Loucy (cell line): ENCODE measurements at regions not wholly inside any gene's neighbourhood (a gene's known extent, or its start where the extent isn't known, plus 50 kb on each side); places are given as distances from the start of the nearest gene placed in this dataset.

Experiments used
- H2AFZ ChIP-seq: fragments of 200-600 bp; sonication (generic); 2 replicates; pipeline ENCODE4 v1.6.0; 2016; ENCODE audit warnings: antibody characterized with exemption, mild to moderate bottlenecking, low read length, moderate library complexity
- H3F3A ChIP-seq: fragments of 200-600 bp; 2 replicates; pipeline ENCODE4 v1.6.0; 2016; ENCODE audit warnings: antibody characterized with exemption, low read depth, mild to moderate bottlenecking
- H3K27me3 ChIP-seq: fragments of 200-600 bp; sonication (generic); 2 replicates; pipeline ENCODE4 v1.6.1; 2014; ENCODE audit warnings: low read length, mild to moderate bottlenecking; ENCODE audit not compliant: insufficient read depth, poor library complexity, severe bottlenecking
- H3K36me3 ChIP-seq: fragments of 200-600 bp; sonication (generic); 2 replicates; pipeline ENCODE4 v1.6.1; 2016; ENCODE audit warnings: low read length; ENCODE audit not compliant: insufficient read depth
- H3K4me1 ChIP-seq: fragments of 200-600 bp; sonication (generic); 2 replicates; pipeline ENCODE4 v1.5.1; 2014; ENCODE audit warnings: low read length, mild to moderate bottlenecking; ENCODE audit not compliant: insufficient read depth, poor library complexity, severe bottlenecking
- H3K4me2 ChIP-seq: fragments of 200-600 bp; sonication (generic); 2 replicates; pipeline ENCODE4 v1.6.0; 2014; ENCODE audit warnings: antibody characterized with exemption, low read length, low read depth, mild to moderate bottlenecking; ENCODE audit not compliant: poor library complexity, severe bottlenecking
- H3K4me3 ChIP-seq: fragments of 200-600 bp; sonication (generic); 2 replicates; pipeline ENCODE4 v1.5.1; 2014; ENCODE audit warnings: low read length, mild to moderate bottlenecking, mixed read lengths; ENCODE audit not compliant: poor library complexity, severe bottlenecking
- H3K79me2 ChIP-seq: fragments of 200-600 bp; sonication (generic); 2 replicates; pipeline ENCODE4 v1.6.1; 2014; ENCODE audit warnings: low read length; ENCODE audit not compliant: insufficient read depth
- H3K9ac ChIP-seq: fragments of 200-600 bp; sonication (generic); 2 replicates; pipeline ENCODE4 v1.6.0; 2014; ENCODE audit warnings: mild to moderate bottlenecking, low read depth, low read length, moderate library complexity; ENCODE audit not compliant: poor library complexity, severe bottlenecking
- H3K9me2 ChIP-seq: fragments of 200-600 bp; sonication (generic); replicated peaks from 2 replicates; pipeline ENCODE4 v1.6.1; 2016; ENCODE audit warnings: low read depth, low read length, mixed read lengths
- H3K9me3 ChIP-seq: fragments of 200-600 bp; sonication (generic); 2 replicates; pipeline ENCODE4 v1.6.1; 2014; ENCODE audit warnings: mild to moderate bottlenecking, antibody characterized with exemption, low read length, low read depth; ENCODE audit not compliant: insufficient read depth
- H4K20me1 ChIP-seq: fragments of 200-600 bp; sonication (generic); 2 replicates; pipeline ENCODE4 v1.6.0; 2014; ENCODE audit warnings: antibody characterized with exemption, low read length, mild to moderate bottlenecking; ENCODE audit not compliant: insufficient read depth, poor library complexity, severe bottlenecking
- CTCF ChIP-seq: fragments of 200-600 bp; sonication (generic); conservative IDR thresholded peaks from 2 replicates; pipeline ENCODE4 v1.5.1; 2014; ENCODE audit warnings: mild to moderate bottlenecking, antibody characterized with exemption, low read length
- EZH2phosphoT487 ChIP-seq: fragments of 200-600 bp; IDR thresholded peaks from 2 replicates; pipeline ENCODE4 v1.6.1; 2018; ENCODE audit warnings: antibody characterized with exemption, mild to moderate bottlenecking, moderate library complexity, borderline replicate concordance

DNA sequence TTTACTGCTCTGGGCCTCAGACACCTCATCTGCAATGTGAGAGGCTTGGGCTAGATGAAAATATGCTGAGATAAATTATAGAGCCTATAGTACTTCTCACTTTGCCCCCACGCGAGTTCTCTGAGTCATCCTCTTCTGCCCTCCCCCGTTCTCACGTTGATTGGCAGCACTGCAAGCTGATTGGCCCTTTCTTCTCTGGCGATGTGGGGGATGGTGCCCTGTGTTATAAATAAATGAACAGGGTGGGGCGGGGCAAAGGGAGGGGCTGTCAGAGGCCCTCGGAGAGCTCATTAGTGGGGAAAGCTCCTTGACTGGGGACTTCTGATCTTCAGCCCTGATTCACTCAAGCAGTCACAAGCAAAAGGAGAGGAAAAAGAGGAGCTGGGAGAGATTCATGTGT is 64.3 kb upstream of the ZC3H12A start:
- no peaks in the 10 kb centered on the region for H4K20me1 ChIP-seq
- H3K79me2 ChIP-seq, result no peaks in the 10 kb centered on the region
- H3K4me2 ChIP-seq, result no peak overlapping the region

DNA sequence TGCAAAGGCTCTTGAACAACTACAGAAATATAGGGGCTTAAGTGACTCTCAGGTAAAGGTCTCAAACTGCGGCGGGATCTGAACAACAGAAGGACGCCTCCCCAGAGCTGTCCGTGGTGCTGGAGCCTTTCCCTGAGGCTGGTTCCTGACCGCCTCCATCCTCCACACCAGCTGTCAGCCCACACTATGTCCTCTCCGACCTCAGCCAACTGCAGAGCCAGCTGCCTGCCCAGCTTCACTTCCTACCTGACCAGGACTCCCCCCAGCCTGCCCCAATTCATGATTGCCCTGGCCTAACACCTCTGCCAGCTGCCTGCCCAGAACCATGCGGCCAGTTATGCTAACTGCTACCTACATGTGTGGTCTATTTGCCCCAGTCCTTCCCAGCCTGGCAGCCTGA is 63.6 kb upstream of the ZC3H12A start:
- H3K4me1 ChIP-seq, result no peaks in the 10 kb centered on the region
- no peak overlapping the region for H3K4me3 ChIP-seq
- TF ChIP-seq EZH2phosphoT487 (no peak), CTCF (no peak)
- H4K20me1 ChIP-seq, result no peaks in the 10 kb centered on the region
- no peak overlapping the region for H2AFZ ChIP-seq
- H3K4me2 ChIP-seq, result no peak overlapping the region
- no peaks in the 10 kb centered on the region for H3K36me3 ChIP-seq
- H3K79me2 ChIP-seq, result no peaks in the 10 kb centered on the region
- H3K27me3 ChIP-seq, result no peaks in the 10 kb centered on the region
- H3K9ac ChIP-seq, result no peak overlapping the region
- no peaks in the 10 kb centered on the region for H3K9me3 ChIP-seq
- no peaks in the 10 kb centered on the region for H3F3A ChIP-seq
- no peaks in the 10 kb centered on the region for H3K9me2 ChIP-seq

More for the DNA sequence above, 64.3 kb upstream of the ZC3H12A start:
- Histone ChIP-seq H3K36me3 (no peaks in the 10 kb centered on the region), H3K9me3 (no peaks in the 10 kb centered on the region), H3F3A (no peaks in the 10 kb centered on the region), H3K9me2 (no peaks in the 10 kb centered on the region), H3K9ac (no peak overlapping the region), H3K4me1 (no peaks in the 10 kb centered on the region), H3K4me3 (no peak overlapping the region), H3K27me3 (no peaks in the 10 kb centered on the region), H2AFZ (no peak overlapping the region)
- TF ChIP-seq EZH2phosphoT487 (no peak), CTCF (no peak)

GRCh38 chr1:37415611-37416244 is 58.7 kb upstream of the ZC3H12A start:
- H3K4me3 ChIP-seq, result no peak overlapping the region
- H3K9ac ChIP-seq, result no peak overlapping the region
- no peaks in the 10 kb centered on the region for H3F3A ChIP-seq
- H3K9me2 ChIP-seq, result no peaks in the 10 kb centered on the region
- no peak overlapping the region for H2AFZ ChIP-seq
- no peaks in the 10 kb centered on the region for H4K20me1 ChIP-seq
- H3K79me2 ChIP-seq, result no peaks in the 10 kb centered on the region
- H3K4me2 ChIP-seq, result no peak overlapping the region
- H3K4me1 ChIP-seq, result no peaks in the 10 kb centered on the region
- no peak for TF ChIP-seq CTCF
- TF ChIP-seq EZH2phosphoT487, result no peak
- no peaks in the 10 kb centered on the region for H3K36me3 ChIP-seq
- no peaks in the 10 kb centered on the region for H3K9me3 ChIP-seq
- no peaks in the 10 kb centered on the region for H3K27me3 ChIP-seq
